HG03460 (cell line): ENCODE measurements at regions not wholly inside any gene's neighbourhood (a gene's known extent, or its start where the extent isn't known, plus 50 kb on each side); places are given as distances from the start of the nearest gene placed in this dataset.

Experiments
- ATAC-seq: cut with Tn5 transposase; IDR thresholded peaks from one replicate; pipeline ENCODE4 v1.9.1; 2021; ENCODE audit not compliant: unreplicated experiment

GRCh38 chr4:17187003-17187402, 288.6 kb upstream of the LDB2 start:
- no peak for ATAC-seq

- ATAC-seq: no peak
These were observed 284.4 kb upstream of the LDB2 start for GRCh38 chr4:17182888-17183287.

- ATAC-seq: no peak
These were observed 276.3 kb upstream of the LDB2 start for GRCh38 chr4:17174751-17175150.

GRCh38 chr4:17173300-17173699, 274.9 kb upstream of the LDB2 start:
- no peak for ATAC-seq

GRCh38 chr4:17170131-17170530, 271.7 kb upstream of the LDB2 start:
- ATAC-seq: no peak

- no peak for ATAC-seq
These were observed 271.3 kb upstream of the LDB2 start for GRCh38 chr4:17169699-17170098.

- ATAC-seq: no peak
These were observed 270.1 kb upstream of the LDB2 start for GRCh38 chr4:17168571-17168970.

- no peak for ATAC-seq
These were observed 268.5 kb upstream of the LDB2 start for GRCh38 chr4:17166954-17167353.

- ATAC-seq: no peak
These were observed 266.8 kb upstream of the LDB2 start for GRCh38 chr4:17165286-17165685.

GRCh38 chr4:17164666-17165065, 266.2 kb upstream of the LDB2 start:
- ATAC-seq: no peak

GRCh38 chr4:17163156-17163771, 264.8 kb upstream of the LDB2 start:
- no peak for ATAC-seq

- ATAC-seq: no peak
These were observed 258.9 kb upstream of the LDB2 start for GRCh38 chr4:17157304-17157703.

GRCh38 chr4:17155486-17155885, 257.0 kb upstream of the LDB2 start:
- no peak for ATAC-seq

GRCh38 chr4:17153572-17153971, 255.1 kb upstream of the LDB2 start:
- no peak for ATAC-seq

- ATAC-seq: no peak
These were observed 254.6 kb upstream of the LDB2 start for GRCh38 chr4:17152941-17153540.

- ATAC-seq: no peak
These were observed 243.8 kb upstream of the LDB2 start for GRCh38 chr4:17142232-17142711.

GRCh38 chr4:17138847-17139246, 240.4 kb upstream of the LDB2 start:
- no peak for ATAC-seq

- no peak for ATAC-seq
These were observed 236.1 kb upstream of the LDB2 start for GRCh38 chr4:17134565-17134964.

GRCh38 chr4:17134100-17134499, 235.7 kb upstream of the LDB2 start:
- no peak for ATAC-seq

GRCh38 chr4:17132226-17132625, 233.8 kb upstream of the LDB2 start:
- ATAC-seq: no peak

- no peak for ATAC-seq
These were observed 229.8 kb upstream of the LDB2 start for GRCh38 chr4:17128268-17128667.

GRCh38 chr4:17126321-17126966, 228.0 kb upstream of the LDB2 start:
- no peak for ATAC-seq
